GM23338 (cell line): ENCODE measurements at regions not wholly inside any gene's neighbourhood (a gene's known extent, or its start where the extent isn't known, plus 50 kb on each side); places are given as distances from the start of the nearest gene placed in this dataset.

Experiments
- ATAC-seq: fragments of 200-7000 bp; cut with Tn5 transposase; 3 replicates; pipeline ENCODE4 v1.9.1; 2020
- DNase-seq: peaks from one replicate; pipeline ENCODE4 v3.0.0-alpha.2; 2015; ENCODE audit warnings: low spot score
- H2AFZ ChIP-seq: fragments of 200-600 bp; sonication (generic); 2 replicates; pipeline ENCODE4 v1.8.0; 2016; ENCODE audit warnings: antibody characterized with exemption, mild to moderate bottlenecking, moderate library complexity
- H3F3A ChIP-seq: fragments of 200-600 bp; sonication (generic); replicated peaks from 2 replicates; pipeline ENCODE4 v1.8.0; 2017; ENCODE audit warnings: antibody characterized with exemption, mixed run types, low read depth
- H3K27ac ChIP-seq: fragments of 200-600 bp; sonication (generic); 2 replicates; pipeline ENCODE4 v1.6.1; 2016; ENCODE audit warnings: low read depth
- H3K27me3 ChIP-seq: fragments of 200-600 bp; sonication (generic); 2 replicates; pipeline ENCODE4 v1.8.0; 2016; ENCODE audit warnings: mild to moderate bottlenecking, mixed run types, moderate library complexity; ENCODE audit not compliant: insufficient read depth
- H3K36me3 ChIP-seq: fragments of 200-600 bp; sonication (generic); 2 replicates; pipeline ENCODE4 v1.8.0; 2016; ENCODE audit warnings: mild to moderate bottlenecking; ENCODE audit not compliant: insufficient read depth
- H3K4me1 ChIP-seq: fragments of 200-600 bp; sonication (generic); 2 replicates; pipeline ENCODE4 v1.8.0; 2016; ENCODE audit warnings: mild to moderate bottlenecking, moderate library complexity; ENCODE audit not compliant: insufficient read depth
- H3K4me2 ChIP-seq: fragments of 200-600 bp; sonication (generic); 2 replicates; pipeline ENCODE4 v1.7.1; 2017; ENCODE audit warnings: mixed run types
- H3K4me3 ChIP-seq: fragments of 200-600 bp; sonication (generic); 2 replicates; pipeline ENCODE4 v1.6.1; 2016; ENCODE audit warnings: mixed run types
- H3K79me2 ChIP-seq: fragments of 200-600 bp; sonication (generic); replicated peaks from 2 replicates; pipeline ENCODE4 v1.8.0; 2017; ENCODE audit warnings: mild to moderate bottlenecking; ENCODE audit not compliant: insufficient read depth
- H3K9me2 ChIP-seq: fragments of 200-600 bp; sonication (generic); 2 replicates; pipeline ENCODE4 v1.8.0; 2017; ENCODE audit not compliant: insufficient read depth
- H4K20me1 ChIP-seq: fragments of 200-600 bp; sonication (generic); replicated peaks from 2 replicates; pipeline ENCODE4 v1.8.0; 2017; ENCODE audit warnings: mild to moderate bottlenecking; ENCODE audit not compliant: insufficient read depth
- H3K27ac Mint-ChIP-seq: 2 replicates; pipeline ENCODE4 v1.8.0; 2020; ENCODE audit warnings: inconsistent platforms, mild to moderate bottlenecking, moderate library complexity, mixed read lengths
- H3K27me3 Mint-ChIP-seq: 3 replicates; pipeline ENCODE4 v1.8.0; 2022; ENCODE audit warnings: low read depth, mild to moderate bottlenecking, moderate library complexity, mixed read lengths, inconsistent platforms; ENCODE audit not compliant: insufficient read depth, poor library complexity
- H3K36me3 Mint-ChIP-seq: 3 replicates; pipeline ENCODE4 v1.8.0; 2021; ENCODE audit warnings: low read depth, mild to moderate bottlenecking, inconsistent platforms, moderate library complexity, mixed read lengths
- H3K4me1 Mint-ChIP-seq: 3 replicates; pipeline ENCODE4 v1.8.0; 2020; ENCODE audit warnings: mild to moderate bottlenecking, inconsistent platforms, mixed read lengths
- H3K4me3 Mint-ChIP-seq: 3 replicates; pipeline ENCODE4 v1.8.0; 2021; ENCODE audit warnings: moderate library complexity, mild to moderate bottlenecking, inconsistent platforms, mixed read lengths
- H3K9me3 Mint-ChIP-seq: 3 replicates; pipeline ENCODE4 v1.8.0; 2020; ENCODE audit warnings: moderate library complexity, mild to moderate bottlenecking, inconsistent platforms, mixed read lengths
- CREB1 ChIP-seq: fragments of 250-450 bp; sonication (Bioruptor Pico); IDR thresholded peaks from 2 replicates; pipeline ENCODE4 v1.5.0; 2020; ENCODE audit warnings: low read depth, mild to moderate bottlenecking, moderate library complexity
- CTCF ChIP-seq, 2 experiments: fragments of 200-600 bp in 1 of 2; sonication (generic) in 1 of 2; conservative IDR thresholded peaks; 2 replicates each; pipeline versions ENCODE4 v1.5.1 to v1.6.1; 2016 to 2017; ENCODE audit warnings: antibody characterized with exemption in 2 of 2, low read depth in 2 of 2, mild to moderate bottlenecking in 2 of 2, moderate library complexity in 1 of 2
- ETS1 ChIP-seq: IDR thresholded peaks from 2 replicates; pipeline ENCODE4 v1.6.1; 2016; ENCODE audit warnings: antibody characterized with exemption
- EZH2 ChIP-seq: fragments of 200-600 bp; sonication (generic); IDR thresholded peaks from one replicate; pipeline ENCODE4 v1.8.0; 2017; ENCODE audit warnings: antibody characterized with exemption, mild to moderate bottlenecking, low read depth; ENCODE audit not compliant: unreplicated experiment
- STAT1 ChIP-seq: IDR thresholded peaks from one replicate; pipeline ENCODE4 v1.6.1; 2016; ENCODE audit warnings: antibody characterized with exemption; ENCODE audit not compliant: unreplicated experiment
- ZNF114 ChIP-seq: fragments of 250-450 bp; sonication (Bioruptor Pico); IDR thresholded peaks from 2 replicates; pipeline ENCODE4 v1.5.0; 2020; ENCODE audit warnings: mild to moderate bottlenecking, moderate library complexity
- ZNF331 ChIP-seq: fragments of 250-450 bp; sonication (Bioruptor Pico); IDR thresholded peaks from 2 replicates; pipeline ENCODE4 v1.5.0; 2020; ENCODE audit warnings: low read depth, mild to moderate bottlenecking, moderate library complexity
- ZNF462 ChIP-seq: fragments of 250-450 bp; sonication (Bioruptor Pico); IDR thresholded peaks from 2 replicates; pipeline ENCODE4 v1.5.0; 2020; ENCODE audit warnings: mild to moderate bottlenecking, moderate library complexity

DNA sequence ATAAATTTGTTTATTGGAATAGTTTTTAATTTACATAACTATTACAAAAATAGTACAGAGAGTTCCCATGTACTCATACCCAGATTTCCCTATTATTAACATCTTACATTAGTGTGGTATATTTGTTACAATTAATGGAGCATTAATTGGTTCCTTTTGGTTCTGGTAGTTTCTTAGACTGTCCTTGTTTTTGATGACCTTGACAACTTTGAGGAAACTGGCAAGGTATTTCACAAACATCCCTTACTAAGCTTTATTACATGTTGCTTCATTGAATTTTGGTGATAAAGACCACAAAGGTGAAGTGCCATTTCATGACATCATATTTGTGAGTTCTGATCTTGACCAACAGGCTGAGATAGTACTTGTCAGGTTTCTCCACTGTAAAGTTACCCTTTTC is 379.0 kb upstream of the GCFC2 start:
- no peaks in the 10 kb centered on the region for H3K9me2 ChIP-seq
- no peak for TF ChIP-seq CREB1 (CRISPR knock-in tag)
- TF ChIP-seq CTCF (conservative IDR thresholded peaks at IDR 0.05; ENCODE audit: low read depth in 2 of 2) = no peak
- no peak for TF ChIP-seq EZH2
- TF ChIP-seq ETS1 = no peak
- no peak for TF ChIP-seq STAT1
- H3K27me3 ChIP-seq = no peaks in the 10 kb centered on the region
- H3K9me3 Mint-ChIP-seq = no peaks in the 10 kb centered on the region; the same call in 2 of the 3 replicates
- H3K4me1 Mint-ChIP-seq = no peaks in the 10 kb centered on the region
- H3K27me3 Mint-ChIP-seq = no peaks in the 10 kb centered on the region
- H3K4me1 ChIP-seq = no peaks in the 10 kb centered on the region
- no peak overlapping the region for H3K4me2 ChIP-seq
- no peak for DNase-seq
- H3K4me3 Mint-ChIP-seq = no peak overlapping the region
- H3K27ac Mint-ChIP-seq = no peak overlapping the region
- no peaks in the 10 kb centered on the region for H4K20me1 ChIP-seq
- no peak overlapping the region for H2AFZ ChIP-seq
- H3K4me3 ChIP-seq = no peak overlapping the region
- no peaks in the 10 kb centered on the region for H3K79me2 ChIP-seq
- no peaks in the 10 kb centered on the region for H3F3A ChIP-seq
- ATAC-seq = no peak
- no peaks in the 10 kb centered on the region for H3K36me3 ChIP-seq
- no peaks in the 10 kb centered on the region; the same call in 2 of the 3 replicates for H3K36me3 Mint-ChIP-seq
- H3K27ac ChIP-seq = no peak overlapping the region

DNA sequence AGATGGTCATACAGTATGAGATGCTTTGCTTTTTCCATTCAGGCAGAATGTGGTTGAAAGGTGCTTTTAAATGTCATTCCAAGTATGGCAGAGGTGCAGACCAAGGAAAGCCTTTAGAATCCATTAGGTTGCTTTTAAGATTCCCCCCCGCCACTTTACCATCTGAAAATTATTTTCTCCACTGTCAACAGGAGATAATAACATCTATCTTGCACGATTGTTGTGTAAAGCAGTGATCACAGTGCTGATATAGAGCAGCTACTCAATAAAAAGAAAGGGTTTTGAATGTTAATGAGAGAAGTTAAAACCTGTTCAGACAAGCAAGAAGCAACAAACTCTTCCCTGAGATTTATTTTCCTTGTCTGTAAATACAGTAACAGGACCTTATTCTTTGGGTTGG is 372.5 kb upstream of the GCFC2 start:
- H3K4me1 Mint-ChIP-seq = peaks cover 8% of the 10 kb centered on the region
- no peaks in the 10 kb centered on the region for H3K36me3 Mint-ChIP-seq
- H3F3A ChIP-seq = no peaks in the 10 kb centered on the region
- no peak overlapping the region for H3K4me3 ChIP-seq
- no peak overlapping the region for H3K4me3 Mint-ChIP-seq
- H3K27ac Mint-ChIP-seq = no peak overlapping the region
- no peaks in the 10 kb centered on the region for H3K79me2 ChIP-seq
- no peak for TF ChIP-seq STAT1
- TF ChIP-seq ZNF331 (CRISPR knock-in tag) = no peak
- TF ChIP-seq EZH2 = no peak
- no peak for TF ChIP-seq ZNF114 (CRISPR knock-in tag)
- H3K27ac ChIP-seq = no peak overlapping the region
- DNase-seq = no peak
- H3K9me3 Mint-ChIP-seq = no peaks in the 10 kb centered on the region
- peak overlapping the region; percentile 86; the same call in 1 of the 2 replicates for H2AFZ ChIP-seq
- peaks cover 13% of the 10 kb centered on the region; the same call in 1 of the 2 replicates for H3K4me1 ChIP-seq
- no peaks in the 10 kb centered on the region for H3K36me3 ChIP-seq
- no peaks in the 10 kb centered on the region for H3K27me3 Mint-ChIP-seq
- peak overlapping the region; percentile 7; the same call in 1 of the 2 replicates for H3K4me2 ChIP-seq
- H4K20me1 ChIP-seq = no peaks in the 10 kb centered on the region
- no peaks in the 10 kb centered on the region for H3K27me3 ChIP-seq
- H3K9me2 ChIP-seq = no peaks in the 10 kb centered on the region
- ATAC-seq = no peak

- Histone ChIP-seq H3K27ac (no peak overlapping the region), H3K27me3 (no peaks in the 10 kb centered on the region), H3K9me2 (no peaks in the 10 kb centered on the region), H3K79me2 (no peaks in the 10 kb centered on the region), H3K4me2 (no peak overlapping the region), H3K36me3 (no peaks in the 10 kb centered on the region), H3K4me3 (no peak overlapping the region), H3K4me1 (peaks cover 13% of the 10 kb centered on the region; the same call in 1 of the 2 replicates), H4K20me1 (no peaks in the 10 kb centered on the region), H3F3A (no peaks in the 10 kb centered on the region), H2AFZ (peak overlapping the region; percentile 86; the same call in 1 of the 2 replicates)
- no peaks in the 10 kb centered on the region for H3K9me3 Mint-ChIP-seq
- no peak overlapping the region for H3K4me3 Mint-ChIP-seq
- peaks cover 8% of the 10 kb centered on the region for H3K4me1 Mint-ChIP-seq
- no peaks in the 10 kb centered on the region for H3K27me3 Mint-ChIP-seq
- no peak for ATAC-seq
- no peak for DNase-seq
- no peaks in the 10 kb centered on the region for H3K36me3 Mint-ChIP-seq
- no peak overlapping the region for H3K27ac Mint-ChIP-seq
- TF ChIP-seq ZNF462 (CRISPR knock-in tag) = no peak
These were observed 371.8 kb upstream of the GCFC2 start for GRCh38 chr2:76082509-76082908.
